DOHH2 (cell line): ENCODE measurements at regions not wholly inside any gene's neighbourhood (a gene's known extent, or its start where the extent isn't known, plus 50 kb on each side); places are given as distances from the start of the nearest gene placed in this dataset.

Experiments
- CTCF ChIP-seq: fragments of 200-600 bp; sonication (generic); IDR thresholded peaks from one replicate; pipeline ENCODE4 v1.5.1; 2014; ENCODE audit warnings: antibody characterized with exemption, mild to moderate bottlenecking, low read depth, low read length; ENCODE audit not compliant: poor library complexity, severe bottlenecking
- EZH2phosphoT487 ChIP-seq: fragments of 200-600 bp; sonication (generic); IDR thresholded peaks from 2 replicates; pipeline ENCODE4 v1.6.1; 2017; ENCODE audit warnings: borderline replicate concordance, mild to moderate bottlenecking, antibody characterized with exemption, low read length, moderate library complexity, mixed read lengths

DNA sequence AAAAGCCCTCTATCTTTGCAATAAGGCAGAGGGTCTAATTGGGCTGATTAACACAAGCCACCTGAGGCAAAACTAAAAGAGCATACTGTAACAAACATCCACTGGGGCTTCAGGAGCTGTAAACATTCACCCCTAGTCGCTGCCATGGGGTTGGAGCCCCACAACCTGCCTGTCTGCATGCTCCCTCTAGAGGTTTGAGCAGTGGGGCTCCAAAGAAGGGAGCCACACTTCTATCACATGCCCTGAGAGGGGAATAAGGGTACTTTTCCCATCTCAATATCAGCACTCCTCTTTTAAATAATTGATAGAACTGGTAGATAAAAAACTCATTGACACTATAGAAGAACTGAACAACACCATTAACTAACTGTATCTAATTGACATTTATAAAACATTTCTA is 130.1 kb upstream of the COX10 start:
- TF ChIP-seq CTCF (peak; percentile 12), EZH2phosphoT487 (no peak)
